ENCODE measurements at regions not wholly inside any gene's neighbourhood (a gene's known extent, or its start where the extent isn't known, plus 50 kb on each side); places are given as distances from the start of the nearest gene placed in this dataset. TPM values are rescaled to one million over a fixed set of nuclear protein-coding genes. Genes with fewer than 3 reads are reported as not detected.

- Histone ChIP-seq H3K9me3 (ENCODE audit: low read length) (no peaks in the 10 kb centered on the region), H2AFZ (ENCODE audit: low read length) (no peak overlapping the region), H3K79me2 (ENCODE audit: insufficient read depth, low read depth, low read length) (no peaks in the 10 kb centered on the region), H3K4me2 (ENCODE audit: low read length) (no peak overlapping the region), H3K4me1 (ENCODE audit: insufficient read depth, low read length, poor library complexity, severe bottlenecking) (no peaks in the 10 kb centered on the region), H3K9me2 (ENCODE audit: insufficient read depth, low read length) (no peaks in the 10 kb centered on the region), H3K27ac (ENCODE audit: low read depth, low read length, poor library complexity, severe bottlenecking) (no peak overlapping the region), H4K20me1 (ENCODE audit: insufficient read depth, low read length) (no peaks in the 10 kb centered on the region), H3K4me3 (ENCODE audit: low read depth, low read length, poor library complexity, severe bottlenecking) (no peak overlapping the region), H3K36me3 (ENCODE audit: insufficient read depth, low read length) (no peaks in the 10 kb centered on the region)
- intact Hi-C loops (cut with micrococcal nuclease; ENCODE audit: unreplicated experiment), result loop anchor here (5.0 kb wide), 1 partner anchor 826 kb away; no protein-coding TSS in a partner anchor
- ChIA-PET POLR2A (no interaction called here), CTCF (ENCODE audit: unreplicated experiment) (no interaction called here)
- DNase-seq (ENCODE audit: low spot score), result no peak
- no TSS peak for BruUV-seq (replicated peaks)
- TF ChIP-seq EZH2phosphoT487 (IDR thresholded peaks at IDR 0.05; ENCODE audit: borderline replicate concordance, low read depth, low read length), result no peak
Observed at GRCh38 chr18:75477900-75478299, 50.4 kb upstream of the SMIM21 start.

Small RNA genes in the stretch of these regions (small RNA-seq; reads per million reads assigned to genes)
- not detected for gene AC021506.2
